Stimulated activated CD4-positive, alpha-beta T cell treated with anti-CD3 and anti-CD28 coated beads, Interleukin-4, amount 100 ng/mL, for 1 hour (primary cell): ENCODE measurements at regions not wholly inside any gene's neighbourhood (a gene's known extent, or its start where the extent isn't known, plus 50 kb on each side); places are given as distances from the start of the nearest gene placed in this dataset.

Source experiments
- DNase-seq: peaks from one replicate; pipeline ENCODE4 v3.0.0-alpha.2; 2020

DNA sequence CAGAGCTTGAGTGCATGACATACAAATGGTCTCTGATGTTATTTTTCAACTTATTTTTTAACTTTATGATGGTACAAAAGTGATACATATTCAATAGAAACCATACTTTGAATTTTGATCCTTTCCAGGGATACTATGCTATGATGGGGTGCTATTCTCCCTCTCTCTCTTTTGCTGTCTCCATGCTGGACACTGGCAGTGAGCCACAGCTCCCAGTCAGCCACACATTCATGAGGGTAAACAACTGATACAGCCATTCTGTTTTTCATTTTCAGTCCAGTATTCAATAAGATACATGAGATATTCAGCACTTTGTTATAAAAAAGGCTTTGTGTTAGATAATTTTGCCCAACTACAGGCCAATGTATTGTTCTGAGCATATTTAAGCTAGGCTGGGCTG, 859.3 kb upstream of the KLHL29 start:
- DNase-seq = no peak

GRCh38 chr2:22530131-22530530, 854.8 kb upstream of the KLHL29 start:
- DNase-seq = no peak

GRCh38 chr2:22536133-22536532, 848.8 kb upstream of the KLHL29 start:
- no peak for DNase-seq

DNA sequence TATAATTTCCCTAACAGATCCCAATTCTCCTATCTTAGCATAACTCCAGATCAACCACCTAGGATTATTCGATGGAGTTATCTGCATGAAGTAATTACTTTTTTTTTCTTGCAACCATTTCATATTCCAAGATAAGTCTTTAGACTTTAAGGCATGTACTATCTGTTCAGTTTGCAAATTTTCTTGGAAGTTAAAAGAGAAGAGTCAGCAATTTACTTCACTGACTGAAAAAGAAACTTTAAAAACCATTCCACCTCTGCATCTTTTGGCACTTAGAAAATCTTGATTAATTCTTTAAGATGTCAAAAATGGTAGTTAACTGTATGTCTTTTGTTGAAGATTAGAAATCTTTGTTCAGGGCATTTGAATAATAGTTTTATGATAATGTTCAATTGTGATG, 830.5 kb upstream of the KLHL29 start:
- no peak for DNase-seq

DNA sequence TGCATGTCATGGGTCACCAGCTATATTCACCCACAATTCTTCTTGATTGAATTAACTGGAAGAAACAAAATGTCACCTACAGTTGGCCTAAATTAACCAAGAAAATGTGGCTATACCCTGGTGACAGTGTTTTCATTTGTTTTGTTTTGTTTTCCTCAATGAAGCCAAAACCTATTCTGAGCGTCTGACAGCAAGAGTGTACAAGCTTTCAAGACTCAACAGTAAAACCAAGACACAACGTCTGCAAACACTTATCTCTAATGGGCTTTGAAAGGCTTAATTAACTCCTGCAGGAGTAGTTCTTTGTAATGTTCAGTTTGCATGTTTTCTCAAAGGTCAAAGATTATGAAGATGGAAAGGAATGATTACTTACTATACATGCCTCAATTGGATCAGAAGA, 827.6 kb upstream of the KLHL29 start:
- no peak for DNase-seq

DNA sequence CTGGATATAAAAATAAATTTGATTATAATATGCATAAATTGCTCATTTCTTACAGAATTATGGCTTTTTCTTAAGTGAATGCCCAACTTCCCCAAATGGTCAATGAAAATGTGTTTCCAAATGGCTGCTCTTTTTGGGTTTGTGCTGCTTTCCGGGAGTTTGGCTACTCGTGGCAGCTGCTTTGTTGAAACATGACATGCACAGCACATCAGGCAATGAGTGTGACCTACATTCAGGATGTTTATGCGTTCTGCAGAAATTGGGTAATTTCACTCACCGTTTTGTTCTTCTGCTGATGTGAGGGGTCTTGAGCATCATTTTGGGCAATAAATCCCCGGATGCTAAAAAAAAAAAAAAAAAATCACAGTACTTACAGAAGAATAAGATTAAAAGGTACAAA, 825.0 kb upstream of the KLHL29 start:
- no peak for DNase-seq

DNA sequence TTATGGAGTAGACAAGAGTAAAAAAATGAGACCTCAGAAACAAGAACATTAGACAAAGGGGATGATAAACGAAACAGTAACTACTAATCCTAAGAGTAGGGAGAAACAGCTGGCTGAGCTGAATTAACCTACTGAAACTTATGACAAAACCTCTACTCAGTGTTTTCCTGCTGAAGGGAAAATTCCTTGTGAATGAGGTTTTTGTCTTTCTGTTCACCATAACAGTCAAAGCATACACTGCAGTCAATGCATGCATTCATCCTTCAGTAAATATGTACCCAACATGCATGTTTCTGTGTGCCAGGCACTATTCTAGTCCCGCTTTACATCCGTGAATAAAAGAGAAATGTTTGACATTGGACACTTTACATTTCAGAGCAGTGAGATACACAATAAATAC, 805.6 kb upstream of the KLHL29 start:
- no peak for DNase-seq

DNA sequence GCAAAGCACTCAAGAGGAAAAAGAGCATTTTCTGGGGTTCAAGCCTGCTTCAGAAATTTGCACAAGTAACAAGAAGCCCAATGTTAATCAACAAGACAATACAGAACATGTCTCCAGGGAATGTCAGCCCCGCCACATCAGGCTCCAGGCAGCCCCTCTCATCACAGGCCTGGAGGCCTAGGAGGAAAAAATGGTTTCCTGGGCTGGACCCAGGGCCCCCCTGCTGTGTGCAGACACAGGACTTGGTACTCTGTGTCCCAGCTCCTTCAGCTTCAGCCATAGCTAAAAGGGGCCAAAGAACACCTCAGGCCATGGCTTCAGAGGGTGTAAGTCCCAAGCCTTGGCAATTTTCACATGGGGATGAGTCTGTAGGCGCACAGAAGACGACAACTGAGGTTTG, 802.9 kb upstream of the KLHL29 start:
- DNase-seq = no peak

DNA sequence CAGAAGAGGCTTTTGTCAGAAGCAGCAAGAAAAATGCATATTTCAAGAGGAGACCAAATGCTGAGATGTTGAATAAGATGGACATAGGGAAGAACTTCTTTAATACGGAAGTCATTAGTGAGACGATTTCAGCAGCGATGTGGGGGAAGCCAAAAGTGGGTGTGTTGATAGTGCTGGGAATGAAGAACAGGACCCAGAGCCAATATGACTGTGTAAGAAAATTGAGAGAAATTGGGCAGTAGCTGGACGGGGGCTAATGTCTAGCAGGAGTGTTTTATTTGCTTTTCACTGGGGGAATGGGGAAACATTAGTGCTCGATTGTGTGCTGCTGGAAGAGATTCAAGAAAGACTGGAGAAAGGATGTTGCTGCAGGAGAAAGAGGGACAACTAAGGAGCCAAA, 788.7 kb upstream of the KLHL29 start:
- DNase-seq = no peak

DNA sequence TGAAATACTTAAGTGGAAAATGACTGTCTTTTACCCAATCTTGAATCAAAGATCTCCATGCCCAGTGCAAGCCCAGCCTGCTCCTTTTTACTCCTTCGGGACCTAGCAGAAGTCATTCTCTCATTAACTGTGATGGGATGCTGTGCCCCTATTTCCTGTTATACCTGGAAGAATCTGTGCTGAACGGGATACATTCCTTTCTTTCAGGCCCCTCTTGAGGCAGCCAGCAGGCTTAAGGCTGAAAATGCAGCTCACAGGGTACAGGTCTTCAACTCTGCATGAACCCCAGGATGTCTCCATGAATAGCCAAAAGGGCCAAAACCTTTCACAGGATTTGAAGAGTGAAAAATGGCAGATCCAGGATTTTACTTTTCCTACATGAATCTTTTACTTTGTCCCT, 784.8 kb upstream of the KLHL29 start:
- DNase-seq = no peak

DNA sequence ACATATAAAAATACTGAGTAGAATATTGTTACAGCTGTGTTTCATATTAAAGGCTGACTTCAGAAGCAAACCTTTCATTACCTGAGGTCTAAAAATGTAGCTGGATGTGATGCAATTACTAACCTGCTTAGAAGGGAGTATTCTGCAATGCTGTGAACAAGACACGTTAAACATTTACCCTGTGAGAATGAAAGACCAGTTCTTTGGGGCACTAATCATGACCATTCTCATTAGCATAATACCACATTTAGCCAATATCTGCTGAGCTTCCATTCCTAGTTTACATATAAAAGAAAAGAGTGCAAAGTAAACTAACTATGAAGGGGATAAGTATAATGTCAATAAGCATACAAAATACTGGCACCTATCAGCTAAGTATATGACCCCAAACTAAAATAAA, 784.0 kb upstream of the KLHL29 start:
- DNase-seq = no peak

GRCh38 chr2:22604136-22604535, 780.8 kb upstream of the KLHL29 start:
- DNase-seq = no peak

- no peak for DNase-seq
Observed at GRCh38 chr2:22616031-22616430, 768.9 kb upstream of the KLHL29 start.

- DNase-seq = no peak
Observed at GRCh38 chr2:22623620-22624019, 761.4 kb upstream of the KLHL29 start.

DNA sequence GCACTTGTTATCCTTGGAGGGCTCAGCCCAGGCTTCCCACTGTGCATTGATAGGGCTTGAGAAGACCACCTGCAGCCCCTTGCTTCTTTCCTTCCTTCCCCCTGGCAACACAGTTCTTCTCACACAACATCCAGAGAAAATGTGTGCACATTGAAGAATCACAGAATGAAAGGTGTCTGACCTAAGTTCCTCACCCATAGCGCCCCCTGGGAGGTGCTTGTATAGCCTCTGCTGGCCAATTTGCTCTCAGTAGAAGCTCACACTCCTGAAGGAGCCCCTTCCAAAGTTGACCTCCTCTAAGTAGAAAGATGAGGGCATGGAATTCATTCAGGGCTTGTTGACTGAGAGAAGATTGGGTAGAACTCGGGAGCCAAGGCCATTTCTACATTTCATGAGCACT, 758.4 kb upstream of the KLHL29 start:
- DNase-seq = no peak

DNA sequence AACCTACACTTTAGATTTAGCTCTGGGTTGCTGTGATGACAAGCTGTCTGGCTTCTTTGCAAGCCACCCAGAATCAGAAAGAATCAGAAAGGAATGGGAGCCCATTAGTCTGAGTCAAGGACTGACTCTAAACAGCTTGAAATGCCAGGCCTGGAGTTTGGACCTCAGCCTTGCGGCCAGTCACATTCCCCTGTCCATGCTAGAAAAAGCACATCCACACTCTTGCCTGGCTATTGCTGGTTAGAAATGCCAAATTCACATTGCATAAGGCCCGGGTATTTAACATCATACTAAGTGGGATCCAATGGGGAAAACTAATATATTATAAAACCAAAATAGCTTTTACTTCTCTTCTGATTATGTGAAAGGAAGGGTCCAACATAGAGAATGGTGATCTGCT, 756.8 kb upstream of the KLHL29 start:
- no peak for DNase-seq

- DNase-seq = no peak
Observed at GRCh38 chr2:22628906-22629305, 756.1 kb upstream of the KLHL29 start.

DNA sequence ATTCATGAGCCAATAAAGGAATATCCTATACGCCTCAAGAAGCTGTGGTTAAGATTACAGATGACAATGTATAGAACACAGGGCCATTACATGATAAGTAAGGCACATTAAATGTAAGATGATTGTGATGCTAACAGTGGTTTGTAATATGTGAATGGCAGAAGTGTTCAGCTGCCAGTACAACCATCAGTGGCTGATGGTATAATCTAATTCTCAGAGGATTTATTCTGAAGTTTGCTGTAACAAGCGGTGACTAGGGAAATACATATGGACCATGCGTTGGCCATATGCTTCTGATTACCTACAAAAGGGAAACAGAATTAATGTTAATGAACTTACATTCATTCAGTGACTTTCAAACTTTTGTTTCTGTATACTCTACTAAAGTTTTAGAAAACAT, 750.8 kb upstream of the KLHL29 start:
- DNase-seq = no peak

DNA sequence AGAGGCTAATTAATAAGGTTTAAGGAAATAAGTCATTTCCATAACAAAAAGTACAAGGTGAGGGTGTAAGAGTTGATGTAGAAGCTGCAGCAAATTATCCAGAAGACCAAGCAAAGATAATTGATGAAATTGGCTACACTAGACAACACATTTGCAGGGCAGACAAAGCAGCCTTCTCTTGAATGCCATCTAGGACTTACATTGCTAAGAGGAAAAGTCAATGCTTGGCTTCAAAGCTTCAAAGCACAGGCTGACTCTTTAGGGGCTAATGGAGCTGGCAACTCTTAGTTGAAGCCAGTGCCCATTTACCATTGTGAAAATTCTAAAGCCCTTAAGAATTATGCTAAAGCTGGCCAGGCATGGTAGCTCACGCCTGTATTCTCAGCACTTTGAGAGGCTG, 728.6 kb upstream of the KLHL29 start:
- no peak for DNase-seq

- DNase-seq = no peak
Observed at GRCh38 chr2:22673529-22673928, 711.5 kb upstream of the KLHL29 start.

DNA sequence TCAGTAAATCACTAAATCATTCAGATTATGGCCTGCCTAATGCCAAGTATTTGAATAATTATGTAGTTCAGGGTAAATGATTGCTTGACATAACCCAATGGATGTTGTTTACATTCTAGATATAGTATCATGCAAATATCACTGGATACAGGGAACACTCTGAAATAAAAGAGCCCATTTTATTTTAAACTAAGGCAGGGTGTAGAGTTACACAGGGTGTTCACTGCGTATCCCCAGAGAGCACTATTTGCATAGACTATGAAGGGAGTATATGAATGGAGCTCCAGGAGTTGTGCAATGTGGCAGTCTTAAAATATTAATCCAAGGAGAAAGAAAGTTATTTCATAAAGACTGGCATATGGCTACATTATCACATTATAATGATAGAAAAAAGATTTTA, 701.1 kb upstream of the KLHL29 start:
- DNase-seq = no peak

GRCh38 chr2:22690096-22690495, 694.9 kb upstream of the KLHL29 start:
- DNase-seq = no peak

GRCh38 chr2:22691666-22692065, 693.3 kb upstream of the KLHL29 start:
- no peak for DNase-seq

GRCh38 chr2:22692746-22693145, 692.2 kb upstream of the KLHL29 start:
- no peak for DNase-seq

DNA sequence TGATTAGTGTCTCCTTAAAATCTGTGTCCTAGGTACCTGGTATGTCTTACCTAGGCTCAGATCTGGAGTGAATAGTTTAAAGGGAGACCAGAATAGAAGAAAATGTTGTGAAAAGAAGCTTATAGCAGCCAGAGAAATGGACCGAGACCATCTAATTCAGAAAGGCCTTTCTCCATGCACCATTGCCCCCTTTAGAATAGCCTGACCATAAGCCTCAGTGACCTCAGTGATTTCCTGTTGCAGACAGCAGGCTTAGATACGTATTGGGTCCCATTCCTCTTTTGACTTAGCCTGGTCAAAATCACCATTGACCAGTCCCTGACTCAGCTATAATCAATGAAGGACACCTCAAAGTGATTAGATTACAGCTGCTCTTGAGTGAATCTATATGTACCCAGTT, 690.7 kb upstream of the KLHL29 start:
- no peak for DNase-seq

- no peak for DNase-seq
Observed at GRCh38 chr2:22694856-22695255, 690.1 kb upstream of the KLHL29 start.
